HL-60/S4 treated with phorbol 12-myristate 13-acetate at 8.2 ng/mL for 4 days and 3 days (cell line): ENCODE measurements at regions not wholly inside any gene's neighbourhood (a gene's known extent, or its start where the extent isn't known, plus 50 kb on each side); places are given as distances from the start of the nearest gene placed in this dataset.
"Not testable (repeated sequence)": the region's sequence is repeated elsewhere in the genome, so short reads cannot be mapped to it uniquely, and the experiment has no call there.

ENCODE experiments used
- in situ Hi-C: fragments of 300-500 bp; cut with MboI; formaldehyde crosslinking; loops from 2 replicates; pipeline ENCODE4 v1.15.0; 2022; ENCODE audit warnings: low sequenced_read_pairs

- in situ Hi-C loops = no loop called here
Observed at GRCh38 chr13:40026741-40027140, 371.3 kb downstream of the COG6 start.

- in situ Hi-C loops = no loop called here
Observed at GRCh38 chr13:40028446-40028845, 373.0 kb downstream of the COG6 start.

GRCh38 chr13:40031031-40031430 lies 375.6 kb downstream of the COG6 start:
- in situ Hi-C loops = no loop called here

GRCh38 chr13:40039061-40039460 lies 383.6 kb downstream of the COG6 start:
- in situ Hi-C loops = no loop called here

- in situ Hi-C loops = no loop called here
Observed at GRCh38 chr13:40042991-40043390, 387.5 kb downstream of the COG6 start.

GRCh38 chr13:40043764-40044163 lies 388.3 kb downstream of the COG6 start:
- in situ Hi-C loops = no loop called here

- in situ Hi-C loops = no loop called here
Observed at GRCh38 chr13:40047322-40047771, 391.9 kb downstream of the COG6 start.

GRCh38 chr13:40048551-40048950 lies 393.1 kb downstream of the COG6 start:
- in situ Hi-C loops = no loop called here

- in situ Hi-C loops = no loop called here
Observed at GRCh38 chr13:40052954-40053353, 397.5 kb downstream of the COG6 start.

- in situ Hi-C loops = no loop called here
Observed at GRCh38 chr13:40053401-40053800, 397.9 kb downstream of the COG6 start.

- in situ Hi-C loops = not testable (repeated sequence)
Observed at GRCh38 chr13:40054422-40054821, 399.0 kb downstream of the COG6 start.

GRCh38 chr13:40056898-40057619 lies 401.6 kb downstream of the COG6 start:
- in situ Hi-C loops = no loop called here

GRCh38 chr13:40058757-40059236 lies 403.3 kb downstream of the COG6 start:
- in situ Hi-C loops = no loop called here

GRCh38 chr13:40059540-40060232 lies 404.2 kb downstream of the COG6 start:
- in situ Hi-C loops = loop anchor here (10.0 kb wide), 1 partner anchor 625 kb away; no protein-coding TSS in a partner anchor

- in situ Hi-C loops = loop anchor here (10.0 kb wide), 1 partner anchor 624 kb away; no protein-coding TSS in a partner anchor
Observed at GRCh38 chr13:40060296-40061007, 405.0 kb downstream of the COG6 start.

- in situ Hi-C loops = loop anchor here (10.0 kb wide), 1 partner anchor 623 kb away; no protein-coding TSS in a partner anchor
Observed at GRCh38 chr13:40061466-40062450, 406.3 kb downstream of the COG6 start.

- in situ Hi-C loops = loop anchor here (10.0 kb wide), 1 partner anchor 622 kb away; no protein-coding TSS in a partner anchor
Observed at GRCh38 chr13:40063278-40063698, 407.8 kb downstream of the COG6 start.

- in situ Hi-C loops = loop anchor here (10.0 kb wide), 1 partner anchor 621 kb away; no protein-coding TSS in a partner anchor
Observed at GRCh38 chr13:40063703-40064102, 408.2 kb downstream of the COG6 start.

- in situ Hi-C loops = loop anchor here (10.0 kb wide), 1 partner anchor 620 kb away; no protein-coding TSS in a partner anchor
Observed at GRCh38 chr13:40064154-40065097, 409.0 kb downstream of the COG6 start.
